Ovary (tissue), 7 donors: ENCODE measurements at regions not wholly inside any gene's neighbourhood (a gene's known extent, or its start where the extent isn't known, plus 50 kb on each side); places are given as distances from the start of the nearest gene placed in this dataset.

Experiments
- DNase-seq, 5 donors: peaks; one replicate each; pipeline ENCODE4 v3.0.0-alpha.2; 2019 to 2020
- H3K27ac ChIP-seq, 2 donors: fragments of 200-600 bp; one replicate each; pipeline versions ENCODE4 v1.5.1 to v1.8.0; 2019 to 2022
- H3K27me3 ChIP-seq: fragments of 200-600 bp; one replicate; pipeline ENCODE4 v1.8.0; 2022
- H3K36me3 ChIP-seq: fragments of 200-600 bp; sonication (generic); one replicate; pipeline ENCODE4 v1.5.1; 2019
- H3K4me1 ChIP-seq: one replicate; pipeline ENCODE4 v1.8.1; 2013; ENCODE audit warnings: mild to moderate bottlenecking, moderate library complexity; ENCODE audit not compliant: insufficient read depth
- H3K4me3 ChIP-seq: fragments of 200-600 bp; sonication (generic); one replicate; pipeline ENCODE4 v1.5.1; 2017
- H3K9me3 ChIP-seq, 2 donors: fragments of 200-600 bp in 1 of 2; sonication (generic) in 1 of 2; one replicate each; pipeline versions ENCODE4 v1.5.1 to v1.8.1; 2013 to 2019; ENCODE audit warnings: mild to moderate bottlenecking in 1 of 2, moderate library complexity in 1 of 2
- EP300 ChIP-seq: sonication (generic); formaldehyde crosslinking; IDR thresholded peaks from one replicate; pipeline ENCODE4 v1.6.1; 2017; ENCODE audit warnings: antibody characterized with exemption
- POLR2A ChIP-seq: fragments of 450-650 bp; IDR thresholded peaks from one replicate; pipeline ENCODE4 v1.6.1; 2017; ENCODE audit warnings: antibody characterized with exemption, mild to moderate bottlenecking, moderate library complexity
- WGBS, 3 donors: extraction: QIAGEN DNeasy Blood & Tissue Kit in 1 of 3; methylation state at CpG; one replicate each; pipeline versions ENCODE4 v1.1.5 to v1.1.7; 2013 to 2017; 5-methylcytosine and 5-hydroxymethylcytosine counted together
- intact Hi-C, 4 donors: fragments of 100-400 bp; cut with DNase I; formaldehyde crosslinking; loops; one replicate each; pipeline versions ENCODE4 v1.11.0 to v1.15.1; 2022 to 2023
- TF ChIP-seq, protein P1 (sequence below), 3 donors: fragments of 450-650 bp in 2 of 3; fragments of 200-600 bp in 1 of 3; IDR thresholded peaks; one replicate each; pipeline versions ENCODE4 v1.5.1 to v1.8.0; 2016 to 2022; ENCODE audit warnings: antibody characterized with exemption in 3 of 3, mild to moderate bottlenecking in 1 of 3
- donor health status: DM: no; HTN: no; CAD: no; lungs with moderate emphysema.
- donor health status: DM: no; HTN: no; CAD: no.
- donor health status: Bipolar disorder and iron deficiency.
- donor health status: DM: no; HTN: no; CAD: no.
- donor health status: DM: yes; HTN: yes; CAD: no.

DNA sequence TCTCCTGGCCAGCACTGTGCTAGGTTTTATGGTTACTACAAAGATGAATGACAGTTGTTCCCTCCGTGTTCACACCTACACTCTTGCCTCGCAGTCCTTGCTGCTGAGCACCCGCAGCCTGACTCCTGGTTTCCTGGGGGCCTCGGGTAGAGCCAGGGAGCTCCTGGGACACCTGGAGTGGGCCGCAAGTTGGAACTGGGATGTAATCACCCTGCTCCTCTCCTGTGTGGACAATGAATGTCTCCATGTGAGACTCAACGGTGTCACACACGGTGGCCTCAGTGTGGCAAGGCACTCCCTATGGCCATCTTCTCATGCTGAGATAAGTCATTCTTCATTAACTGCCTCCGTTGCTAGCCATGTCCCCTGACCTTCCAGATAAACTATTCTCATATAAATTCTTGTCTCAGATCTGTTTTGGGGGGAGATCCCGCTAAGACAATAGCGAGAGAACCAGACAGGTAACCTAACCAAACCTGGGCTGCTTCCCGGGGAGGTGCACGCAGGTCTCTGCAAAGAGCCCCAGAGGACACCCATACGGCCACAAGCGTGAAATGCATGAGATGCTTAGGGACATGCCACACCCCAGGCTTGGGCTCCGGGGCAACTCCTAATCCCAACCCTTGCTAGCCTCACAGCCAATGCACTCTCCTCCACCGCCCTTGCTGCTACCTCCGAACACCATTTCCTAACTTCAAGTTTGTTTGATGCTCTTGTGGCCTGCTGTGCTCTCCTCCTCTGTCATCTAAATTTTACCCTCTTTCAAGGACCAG is 87.2 kb upstream of the IRS2 start:
- no peak for DNase-seq
- intact Hi-C loops = loop anchor here in 1 of 4 donors (10.0 kb wide), 1 partner anchor 231 kb away; no protein-coding TSS in a partner anchor
- Histone ChIP-seq H3K27me3 (no peaks in the 10 kb centered on the region), H3K9me3 (no peaks in the 10 kb centered on the region), H3K27ac (no peak overlapping the region), H3K36me3 (no peaks in the 10 kb centered on the region), H3K4me3 (no peak overlapping the region), H3K4me1 (peaks cover 3% of the 10 kb centered on the region)
- TF ChIP-seq EP300 (no peak), POLR2A (no peak)
- TF ChIP-seq, protein P1, sequence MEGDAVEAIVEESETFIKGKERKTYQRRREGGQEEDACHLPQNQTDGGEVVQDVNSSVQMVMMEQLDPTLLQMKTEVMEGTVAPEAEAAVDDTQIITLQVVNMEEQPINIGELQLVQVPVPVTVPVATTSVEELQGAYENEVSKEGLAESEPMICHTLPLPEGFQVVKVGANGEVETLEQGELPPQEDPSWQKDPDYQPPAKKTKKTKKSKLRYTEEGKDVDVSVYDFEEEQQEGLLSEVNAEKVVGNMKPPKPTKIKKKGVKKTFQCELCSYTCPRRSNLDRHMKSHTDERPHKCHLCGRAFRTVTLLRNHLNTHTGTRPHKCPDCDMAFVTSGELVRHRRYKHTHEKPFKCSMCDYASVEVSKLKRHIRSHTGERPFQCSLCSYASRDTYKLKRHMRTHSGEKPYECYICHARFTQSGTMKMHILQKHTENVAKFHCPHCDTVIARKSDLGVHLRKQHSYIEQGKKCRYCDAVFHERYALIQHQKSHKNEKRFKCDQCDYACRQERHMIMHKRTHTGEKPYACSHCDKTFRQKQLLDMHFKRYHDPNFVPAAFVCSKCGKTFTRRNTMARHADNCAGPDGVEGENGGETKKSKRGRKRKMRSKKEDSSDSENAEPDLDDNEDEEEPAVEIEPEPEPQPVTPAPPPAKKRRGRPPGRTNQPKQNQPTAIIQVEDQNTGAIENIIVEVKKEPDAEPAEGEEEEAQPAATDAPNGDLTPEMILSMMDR (IDR thresholded peaks at IDR 0.05) = no peak
- 91 to 95% (median 94%) methylated on average over 17 of the region's 17 CpGs for WGBS, 3 donors

DNA sequence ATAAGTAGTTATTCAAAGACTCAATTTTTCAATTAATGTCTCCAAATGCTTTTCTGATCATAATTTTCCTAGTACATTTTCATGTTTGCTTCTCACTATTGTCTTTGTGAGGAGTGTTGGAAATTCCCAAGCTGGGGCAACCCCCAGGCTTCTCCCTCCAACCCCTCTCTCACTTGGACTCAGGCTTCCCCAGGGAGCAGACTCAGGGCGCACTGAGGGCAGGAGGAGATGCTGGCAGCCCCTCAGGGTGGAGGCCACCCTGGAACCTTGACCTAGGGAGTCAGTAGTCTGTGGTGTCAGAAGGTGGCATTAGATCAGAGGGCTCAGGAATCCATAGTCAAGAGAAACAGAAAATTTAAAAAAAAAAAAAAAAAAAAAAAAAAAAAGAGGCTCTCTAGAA is 86.5 kb upstream of the IRS2 start:
- peaks cover 3% of the 10 kb centered on the region for H3K4me1 ChIP-seq
- TF ChIP-seq POLR2A (no peak), EP300 (no peak)
- TF ChIP-seq, protein P1 (IDR thresholded peaks at IDR 0.05) = no peak
- no peak overlapping the region for H3K4me3 ChIP-seq
- WGBS, 3 donors = 95 to 100% (median 95%) methylated on average over 1 of the region's 1 CpG
- no peaks in the 10 kb centered on the region for H3K27me3 ChIP-seq
- no peak overlapping the region for H3K27ac ChIP-seq
- H3K36me3 ChIP-seq = no peaks in the 10 kb centered on the region
- no peak for DNase-seq
- no peaks in the 10 kb centered on the region for H3K9me3 ChIP-seq
- intact Hi-C loops = loop anchor here in 1 of 4 donors (10.0 kb wide), 1 partner anchor 232 kb away; no protein-coding TSS in a partner anchor

DNA sequence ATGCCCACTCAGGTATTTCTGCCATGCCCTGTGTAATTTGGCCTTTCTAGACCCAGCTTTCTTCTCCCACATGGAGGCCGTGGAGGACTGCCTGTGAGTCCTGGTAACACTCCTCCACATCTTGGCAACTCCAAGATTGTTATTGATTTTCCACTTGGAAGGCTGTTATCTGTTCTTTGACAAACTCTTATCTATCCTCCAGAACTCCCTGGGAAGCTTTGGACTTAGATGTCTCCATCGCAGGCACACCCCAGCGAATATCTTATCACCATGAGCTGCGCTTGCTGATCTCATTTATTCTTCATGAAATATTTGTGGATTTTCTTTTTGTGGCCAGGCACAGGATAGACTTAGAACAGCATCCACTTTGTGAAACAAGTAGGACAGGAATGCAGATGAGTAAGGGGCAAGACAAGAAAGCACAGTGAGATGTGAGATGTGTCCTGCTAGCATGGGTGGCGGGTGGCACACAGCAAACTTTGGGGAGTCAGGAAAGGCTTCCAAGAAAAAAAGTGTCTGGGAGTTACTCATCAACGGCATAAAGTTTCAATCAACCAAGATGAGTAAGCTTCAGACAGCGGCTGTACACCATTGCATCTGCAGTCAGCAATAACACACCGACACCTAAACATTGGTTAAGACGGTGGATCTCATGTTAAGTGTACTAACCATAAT is 84.5 kb upstream of the IRS2 start:
- DNase-seq = no peak
- Histone ChIP-seq H3K9me3 (no peaks in the 10 kb centered on the region), H3K4me1 (peaks cover 3% of the 10 kb centered on the region), H3K27me3 (no peaks in the 10 kb centered on the region), H3K36me3 (no peaks in the 10 kb centered on the region), H3K27ac (no peak overlapping the region), H3K4me3 (no peak overlapping the region)
- no peak for TF ChIP-seq EP300
- TF ChIP-seq, protein P1 (IDR thresholded peaks at IDR 0.05) = no peak
- no peak for TF ChIP-seq POLR2A
- intact Hi-C loops = loop anchor here in 1 of 4 donors (10.0 kb wide), 1 partner anchor 234 kb away; no protein-coding TSS in a partner anchor
- WGBS, 3 donors = 78 to 87% (median 82%) methylated on average over 9 of the region's 9 CpGs

DNA sequence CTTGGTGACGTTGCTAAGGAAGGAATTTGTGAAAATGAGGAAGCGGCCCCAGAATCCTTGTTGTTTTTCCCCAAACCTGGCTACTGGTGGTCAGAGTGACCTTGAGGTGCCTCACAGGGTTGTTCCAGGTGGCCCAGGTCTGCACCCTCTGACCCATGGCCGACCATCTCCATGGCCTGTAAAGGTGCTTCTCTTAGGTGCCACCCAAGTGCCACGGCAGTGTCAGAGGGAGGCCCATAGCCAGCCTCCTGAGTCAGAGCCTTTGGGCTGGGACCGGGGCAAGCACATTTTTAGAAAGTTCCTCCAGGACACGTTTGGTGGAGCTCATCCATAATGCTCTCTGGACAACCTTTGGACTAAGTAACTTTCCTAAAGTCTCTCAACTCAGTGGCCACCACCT is 83.9 kb upstream of the IRS2 start:
- H3K4me1 ChIP-seq = peaks cover 3% of the 10 kb centered on the region
- intact Hi-C loops = loop anchor here in 1 of 4 donors (10.0 kb wide), 1 partner anchor 235 kb away; no protein-coding TSS in a partner anchor
- TF ChIP-seq EP300 (no peak), POLR2A (no peak)
- TF ChIP-seq, protein P1 (IDR thresholded peaks at IDR 0.05) = no peak
- H3K27me3 ChIP-seq = no peaks in the 10 kb centered on the region
- no peak for DNase-seq
- H3K27ac ChIP-seq = no peak overlapping the region
- H3K4me3 ChIP-seq = no peak overlapping the region
- WGBS, 3 donors = 79 to 82% (median 81%) methylated on average over 6 of the region's 6 CpGs
- no peaks in the 10 kb centered on the region for H3K36me3 ChIP-seq
- no peaks in the 10 kb centered on the region for H3K9me3 ChIP-seq
